ENCODE measurements at regions not wholly inside any gene's neighbourhood (a gene's known extent, or its start where the extent isn't known, plus 50 kb on each side); places are given as distances from the start of the nearest gene placed in this dataset.

DNA sequence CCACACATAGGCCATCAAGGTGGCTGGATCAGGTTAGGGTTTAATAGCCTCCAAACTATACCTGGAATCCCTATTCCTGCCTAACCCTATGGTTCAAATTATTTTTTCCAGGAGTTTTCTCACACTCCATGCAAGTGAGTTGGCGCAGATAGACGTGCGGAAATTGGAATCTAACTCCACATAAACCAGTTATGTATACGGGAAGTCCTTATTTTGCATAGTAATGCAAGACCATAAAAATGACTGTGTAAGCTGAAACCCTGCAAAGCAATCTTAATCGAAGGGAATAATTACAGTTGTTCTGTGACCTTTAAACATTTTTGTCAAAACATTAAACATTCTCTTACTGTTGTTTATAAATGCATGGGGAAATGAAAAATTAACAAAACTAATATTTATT lies 200.1 kb upstream of the SIX2 start:
- DNase-seq = no peak

DNA sequence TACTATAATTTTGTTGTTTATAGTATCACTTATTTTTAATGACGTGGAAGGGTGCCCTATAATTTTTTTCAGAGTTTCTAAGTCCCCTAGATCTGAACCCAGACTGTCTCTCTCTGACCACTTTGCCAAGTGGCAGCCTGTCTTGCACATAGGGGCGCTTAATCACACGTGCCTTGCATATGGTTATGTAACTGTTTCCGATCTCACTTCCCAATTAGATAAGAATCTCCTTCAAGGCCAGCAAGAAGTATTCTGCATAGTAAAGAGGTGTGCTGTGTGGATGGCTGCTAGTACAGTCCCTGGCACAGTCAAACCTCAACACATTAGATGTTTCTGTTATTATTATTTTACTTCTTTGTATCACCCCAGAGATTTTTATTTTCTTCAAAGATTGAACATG lies 197.8 kb upstream of the SIX2 start:
- no peak for DNase-seq

- no peak for DNase-seq
Measured at GRCh38 chr2:45205985-45206384, 196.7 kb upstream of the SIX2 start.

GRCh38 chr2:45205480-45205879 lies 196.2 kb upstream of the SIX2 start:
- no peak for DNase-seq

DNA sequence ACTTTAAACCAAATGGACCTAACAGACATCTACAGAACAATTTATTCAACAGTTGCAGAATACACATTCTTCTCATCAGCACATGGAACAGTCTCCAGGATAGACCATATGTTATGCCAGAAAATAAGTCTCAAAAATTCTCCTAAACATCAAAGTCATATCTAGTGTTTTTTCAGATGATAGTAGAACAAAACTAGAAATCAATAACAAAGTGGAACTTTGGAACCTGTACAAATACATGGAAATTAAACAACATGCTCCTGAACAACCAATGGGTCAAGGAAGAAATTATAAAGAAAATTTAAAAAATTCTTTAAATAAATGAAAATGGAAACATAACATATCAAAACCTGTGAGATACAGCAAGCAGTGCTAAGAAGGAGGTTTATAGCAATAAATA lies 194.1 kb upstream of the SIX2 start:
- no peak for DNase-seq

- DNase-seq = peak; percentile 71
Measured at GRCh38 chr2:45199973-45200372, 190.7 kb upstream of the SIX2 start.

GRCh38 chr2:45195916-45196315 lies 186.7 kb upstream of the SIX2 start:
- DNase-seq = no peak

DNA sequence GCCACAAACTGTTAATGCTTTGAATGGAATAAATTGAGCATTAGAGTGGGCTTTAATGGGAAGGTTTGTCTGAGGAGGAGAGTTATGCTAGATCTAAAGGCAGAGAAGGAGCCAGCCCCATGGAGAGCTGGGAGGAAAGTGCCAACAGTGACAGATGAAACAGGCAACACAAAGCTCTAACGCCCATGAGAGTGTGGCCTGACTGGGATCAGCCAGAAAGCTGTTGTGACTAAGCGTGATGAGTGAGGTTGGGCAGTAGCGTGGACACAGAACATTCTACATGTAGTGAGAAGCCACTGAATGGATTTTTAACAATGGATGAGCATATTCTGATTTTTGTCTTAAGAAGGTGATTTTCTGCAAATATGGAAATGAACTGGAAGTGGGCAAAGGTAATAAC lies 185.3 kb upstream of the SIX2 start:
- no peak for DNase-seq

GRCh38 chr2:45193581-45193980 lies 184.3 kb upstream of the SIX2 start:
- no peak for DNase-seq

- DNase-seq = no peak
Measured at GRCh38 chr2:45192991-45193390, 183.7 kb upstream of the SIX2 start.

- no peak for DNase-seq
Measured at GRCh38 chr2:45192481-45192880, 183.2 kb upstream of the SIX2 start.

- DNase-seq = peak; percentile 74
Measured at GRCh38 chr2:45191976-45192375, 182.7 kb upstream of the SIX2 start.

- DNase-seq = peak; percentile 58
Measured at GRCh38 chr2:45191146-45191863, 182.1 kb upstream of the SIX2 start.

GRCh38 chr2:45190481-45190942 lies 181.3 kb upstream of the SIX2 start:
- peak; percentile 66 for DNase-seq

GRCh38 chr2:45184606-45185005 lies 175.4 kb upstream of the SIX2 start:
- peak; percentile 71 for DNase-seq

DNA sequence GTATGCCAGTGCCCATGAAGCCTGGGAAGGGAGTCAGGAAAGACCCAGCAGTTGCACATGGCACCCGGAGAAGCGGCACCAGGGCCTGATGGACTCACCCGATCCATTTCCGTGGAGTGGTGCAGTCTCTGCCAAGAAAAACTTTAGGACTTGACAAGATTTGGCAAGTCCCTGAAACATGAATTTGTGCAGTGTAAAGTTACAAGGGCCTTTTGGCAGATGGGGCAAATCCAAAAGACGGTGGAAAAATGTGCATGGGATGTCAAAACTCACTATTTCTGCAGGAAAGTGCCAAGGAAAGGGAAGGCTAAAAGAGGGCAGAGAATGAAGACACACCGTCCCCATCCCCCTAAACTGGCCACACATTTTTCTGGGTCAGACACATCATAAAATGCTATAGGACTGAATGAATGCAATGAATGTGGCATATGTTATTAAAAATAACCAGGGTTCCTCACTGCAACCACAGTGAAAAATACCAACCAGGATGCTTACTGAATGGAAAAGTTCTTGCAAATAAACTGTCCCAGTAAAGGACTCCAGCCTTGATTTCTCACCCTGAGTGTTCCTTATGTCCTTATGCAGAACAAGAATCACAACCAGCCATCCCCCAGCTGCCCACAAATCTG lies 173.5 kb upstream of the SIX2 start:
- no peak for DNase-seq

DNA sequence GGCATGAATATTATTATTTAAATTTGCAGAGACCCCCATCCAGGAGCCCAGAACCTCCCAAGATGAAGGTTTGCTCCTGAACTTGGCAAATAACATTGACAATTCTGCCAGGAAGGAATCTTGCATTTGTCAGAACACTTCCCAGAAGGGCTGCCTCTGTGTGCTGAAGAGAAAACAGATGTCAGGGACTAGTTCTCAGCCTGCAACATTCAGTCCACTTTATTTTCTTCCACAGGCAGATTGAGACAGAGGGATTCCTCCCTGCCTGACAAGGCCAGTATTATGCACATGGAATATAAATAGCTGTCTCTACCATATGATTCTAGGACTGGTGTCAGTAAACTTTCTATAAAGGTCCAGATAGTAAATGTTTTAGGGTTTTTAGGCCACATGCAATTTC lies 171.5 kb upstream of the SIX2 start:
- peak; percentile 47 for DNase-seq

GRCh38 chr2:45180033-45180746 lies 170.9 kb upstream of the SIX2 start:
- peak; percentile 74 for DNase-seq

DNA sequence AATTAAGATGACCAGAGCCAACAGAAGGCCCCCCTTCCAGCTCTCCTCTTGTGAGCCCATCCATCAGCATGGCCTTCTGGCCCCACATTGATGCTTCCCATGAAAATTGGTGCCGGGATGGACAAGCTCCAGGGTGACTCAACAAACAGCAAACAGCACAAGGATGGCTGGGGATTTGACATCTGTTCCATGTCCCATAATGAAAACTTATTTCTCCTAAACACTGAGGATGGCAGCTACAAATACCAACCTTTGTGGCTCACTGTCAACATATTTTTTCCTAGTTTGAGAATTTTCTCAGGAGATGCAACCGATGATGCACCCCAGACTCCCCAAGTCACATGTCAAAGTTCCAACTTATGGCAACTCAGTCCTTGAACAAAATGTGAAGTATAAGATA lies 169.6 kb upstream of the SIX2 start:
- peak; percentile 32 for DNase-seq

- DNase-seq = no peak
Measured at GRCh38 chr2:45178359-45178758, 169.1 kb upstream of the SIX2 start.

DNA sequence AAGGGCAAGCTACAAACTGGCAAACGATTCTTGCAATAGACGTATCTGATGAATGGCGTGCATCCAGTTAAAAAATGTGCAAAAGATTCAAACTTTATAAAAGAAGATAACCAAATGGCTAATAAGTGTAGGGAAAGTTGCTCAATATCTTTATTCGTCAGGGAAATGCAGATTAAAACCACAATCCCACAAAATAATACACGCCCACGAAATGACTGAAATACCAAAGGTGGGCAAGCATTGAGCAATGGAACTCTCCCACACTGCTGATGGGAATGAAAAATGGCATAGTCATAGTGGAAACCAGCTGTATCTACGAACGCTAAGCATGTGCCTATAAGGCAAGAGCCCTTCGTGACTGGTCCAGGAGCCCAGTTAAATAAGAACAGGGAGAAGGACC lies 168.6 kb upstream of the SIX2 start:
- DNase-seq = peak; percentile 96

GRCh38 chr2:45176390-45176789 lies 167.1 kb upstream of the SIX2 start:
- DNase-seq = no peak

GRCh38 chr2:45173513-45173912 lies 164.3 kb upstream of the SIX2 start:
- DNase-seq = peak; percentile 84

DNA sequence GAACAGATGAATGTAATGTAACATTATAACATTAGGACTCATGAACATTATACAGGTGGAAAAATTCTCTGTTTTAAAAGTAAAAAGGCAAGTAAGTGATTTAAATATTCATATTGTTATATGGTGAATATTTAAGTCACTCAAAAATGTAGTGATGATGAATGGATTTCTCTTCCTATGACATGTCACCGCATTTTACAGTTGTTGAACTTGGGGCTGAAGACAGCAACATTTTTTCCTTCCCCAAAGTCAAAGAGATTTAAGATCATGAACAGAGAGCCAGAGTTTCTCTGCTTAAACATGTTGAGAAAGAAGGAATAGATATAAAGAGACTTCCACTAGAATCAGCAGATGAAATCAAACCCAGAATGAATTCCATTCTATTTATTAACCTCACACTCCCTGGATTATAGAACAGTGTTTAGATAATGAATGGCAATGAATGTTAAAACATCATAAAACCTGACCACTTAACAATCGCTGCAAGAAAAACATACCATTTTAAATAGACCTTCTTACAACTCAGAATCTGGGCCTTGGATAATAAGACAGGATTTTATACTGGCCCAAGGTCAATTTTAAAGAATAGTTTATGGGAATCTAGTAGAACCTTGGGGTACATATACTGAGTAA lies 163.6 kb upstream of the SIX2 start:
- DNase-seq = no peak

Measured in fibroblast of upper back skin (primary cell).